Gastroesophageal sphincter (tissue), 4 donors: ENCODE measurements at regions not wholly inside any gene's neighbourhood (a gene's known extent, or its start where the extent isn't known, plus 50 kb on each side); places are given as distances from the start of the nearest gene placed in this dataset.

Experiments
- ATAC-seq: fragments of 150-250 bp; one replicate; pipeline ENCODE4 v1.9.1; 2016; ENCODE audit warnings: mild to moderate bottlenecking, moderate library complexity
- H3K27ac ChIP-seq, 4 donors: fragments of 200-600 bp; sonication (generic) in 3 of 4; 1 replicate in 3 of 4; 2 replicates in 1 of 4; pipeline ENCODE4 v1.5.1; 2016 to 2019
- H3K27me3 ChIP-seq: fragments of 200-600 bp; sonication (generic); one replicate; pipeline ENCODE4 v1.5.1; 2019
- H3K36me3 ChIP-seq, 2 donors: fragments of 200-600 bp; sonication (generic); one replicate each; pipeline ENCODE4 v1.5.1; 2019; ENCODE audit warnings: control low read depth in 1 of 2
- H3K4me1 ChIP-seq, 3 donors: fragments of 200-600 bp; sonication (generic); 1 replicate in 2 of 3; 2 replicates in 1 of 3; pipeline ENCODE4 v1.5.1; 2016 to 2019; ENCODE audit warnings: control low read depth in 2 of 3
- H3K4me3 ChIP-seq, 2 donors: fragments of 200-600 bp; sonication (generic); one replicate each; pipeline ENCODE4 v1.5.1; 2019; ENCODE audit warnings: mild to moderate bottlenecking in 1 of 2, moderate library complexity in 1 of 2
- H3K9me3 ChIP-seq, 3 donors: fragments of 200-600 bp; sonication (generic); one replicate each; pipeline ENCODE4 v1.5.1; 2017 to 2019; ENCODE audit warnings: control low read depth in 2 of 3
- EP300 ChIP-seq: sonication (generic); formaldehyde crosslinking; IDR thresholded peaks from one replicate; pipeline ENCODE4 v1.6.1; 2017; ENCODE audit warnings: antibody characterized with exemption, mild to moderate bottlenecking
- POLR2A ChIP-seq, 2 donors: fragments of 450-650 bp; IDR thresholded peaks; one replicate each; pipeline ENCODE4 v1.6.1; 2017; ENCODE audit warnings: antibody characterized with exemption in 2 of 2, mild to moderate bottlenecking in 2 of 2, moderate library complexity in 1 of 2
- POLR2AphosphoS5 ChIP-seq: sonication (generic); formaldehyde crosslinking; IDR thresholded peaks from one replicate; pipeline ENCODE4 v1.6.1; 2017; ENCODE audit warnings: antibody characterized with exemption
- WGBS, 2 donors: methylation state at CpG; one replicate each; pipeline ENCODE4 v1.1.5; 2018; ENCODE audit warnings: low coverage in 1 of 2; 5-methylcytosine and 5-hydroxymethylcytosine counted together
- TF ChIP-seq, protein P1 (sequence below), 4 experiments: fragments of 200-600 bp in 2 of 4; fragments of 450-650 bp in 2 of 4; sonication (generic) in 1 of 4; IDR thresholded peaks; one replicate each; pipeline ENCODE4 v1.5.1; 2017 to 2019; ENCODE audit warnings: antibody characterized with exemption in 4 of 4, mild to moderate bottlenecking in 2 of 4, moderate library complexity in 2 of 4

DNA sequence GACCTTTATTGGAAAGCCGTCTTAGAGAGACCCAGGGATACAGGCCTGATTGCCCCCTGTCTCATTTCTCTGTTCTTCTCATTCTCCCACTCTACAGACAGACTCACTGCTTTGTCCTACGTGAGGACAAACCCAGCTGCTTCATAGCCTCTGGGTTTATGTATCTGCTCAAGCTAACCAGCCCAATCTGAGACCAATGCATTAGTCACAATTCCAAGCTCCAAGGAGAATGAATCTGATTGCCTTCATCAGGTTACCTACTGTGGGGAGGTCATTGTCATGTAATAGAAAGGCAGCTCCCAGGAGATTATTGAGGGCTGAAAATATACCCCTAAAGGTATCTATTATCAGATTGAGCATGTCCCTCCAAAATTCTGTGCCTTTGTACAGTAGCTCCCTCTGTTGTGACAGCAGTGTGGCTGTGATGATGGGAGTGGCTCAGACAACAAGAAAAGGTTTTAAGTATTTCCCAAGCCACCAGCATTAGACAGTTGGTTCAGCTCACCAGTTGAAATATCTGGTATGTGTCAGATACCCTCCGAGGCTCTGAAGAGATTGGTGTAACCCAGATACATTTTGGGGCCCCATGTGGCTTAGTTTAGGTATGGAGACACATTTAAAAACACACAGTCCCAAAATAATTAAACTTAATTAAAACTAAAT, 123.1 kb upstream of the EEPD1 start:
- no peak for ATAC-seq
- H3K4me1 ChIP-seq, result peaks cover 0 to 13% (median 0%) of the 10 kb centered on the region in 3 donors
- H3K27me3 ChIP-seq, result no peaks in the 10 kb centered on the region
- no peak overlapping the region for H3K4me3 ChIP-seq
- H3K36me3 ChIP-seq, result no peaks in the 10 kb centered on the region
- H3K27ac ChIP-seq, result no peak overlapping the region
- H3K9me3 ChIP-seq, result no peaks in the 10 kb centered on the region
- TF ChIP-seq POLR2A (IDR thresholded peaks at IDR 0.05) (no peak), POLR2AphosphoS5 (no peak), EP300 (no peak)
- TF ChIP-seq, protein P1, sequence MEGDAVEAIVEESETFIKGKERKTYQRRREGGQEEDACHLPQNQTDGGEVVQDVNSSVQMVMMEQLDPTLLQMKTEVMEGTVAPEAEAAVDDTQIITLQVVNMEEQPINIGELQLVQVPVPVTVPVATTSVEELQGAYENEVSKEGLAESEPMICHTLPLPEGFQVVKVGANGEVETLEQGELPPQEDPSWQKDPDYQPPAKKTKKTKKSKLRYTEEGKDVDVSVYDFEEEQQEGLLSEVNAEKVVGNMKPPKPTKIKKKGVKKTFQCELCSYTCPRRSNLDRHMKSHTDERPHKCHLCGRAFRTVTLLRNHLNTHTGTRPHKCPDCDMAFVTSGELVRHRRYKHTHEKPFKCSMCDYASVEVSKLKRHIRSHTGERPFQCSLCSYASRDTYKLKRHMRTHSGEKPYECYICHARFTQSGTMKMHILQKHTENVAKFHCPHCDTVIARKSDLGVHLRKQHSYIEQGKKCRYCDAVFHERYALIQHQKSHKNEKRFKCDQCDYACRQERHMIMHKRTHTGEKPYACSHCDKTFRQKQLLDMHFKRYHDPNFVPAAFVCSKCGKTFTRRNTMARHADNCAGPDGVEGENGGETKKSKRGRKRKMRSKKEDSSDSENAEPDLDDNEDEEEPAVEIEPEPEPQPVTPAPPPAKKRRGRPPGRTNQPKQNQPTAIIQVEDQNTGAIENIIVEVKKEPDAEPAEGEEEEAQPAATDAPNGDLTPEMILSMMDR (IDR thresholded peaks at IDR 0.05), result no peak
- 89 to 97% methylated on average over 1 to 3 of the region's 3 CpGs for WGBS, 2 donors

DNA sequence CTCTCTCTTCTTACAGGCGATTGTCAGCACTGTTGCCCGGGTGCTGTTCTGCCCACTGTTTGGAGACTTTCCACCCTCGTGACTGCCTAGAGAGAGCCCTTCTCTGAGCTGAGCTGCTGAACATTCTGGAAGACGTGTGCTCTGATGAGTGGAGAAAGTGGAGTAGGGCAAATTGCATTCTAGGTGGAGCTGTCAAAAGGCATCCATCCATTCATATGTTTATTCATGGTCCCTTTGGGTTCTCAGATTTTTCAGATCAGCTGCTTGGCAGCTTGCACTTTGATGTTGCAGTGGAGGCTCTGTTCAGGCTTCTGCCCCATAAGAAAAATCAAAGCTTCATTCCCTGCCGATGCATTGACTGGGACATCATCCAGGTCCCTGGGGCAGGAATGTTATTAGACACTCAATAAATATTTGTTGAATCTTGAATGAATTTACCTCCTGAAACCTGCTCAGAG, 120.7 kb upstream of the EEPD1 start:
- TF ChIP-seq POLR2A (IDR thresholded peaks at IDR 0.05), result no peak
- TF ChIP-seq EP300, result no peak
- TF ChIP-seq POLR2AphosphoS5, result no peak
- TF ChIP-seq, protein P1 (IDR thresholded peaks at IDR 0.05), result no peak
- peaks cover 0 to 35% (median 5%) of the 10 kb centered on the region in 3 donors for H3K4me1 ChIP-seq
- no peak for ATAC-seq
- H3K27ac ChIP-seq, result no peak overlapping the region
- H3K4me3 ChIP-seq, result no peak overlapping the region
- H3K9me3 ChIP-seq, result no peaks in the 10 kb centered on the region
- no peaks in the 10 kb centered on the region for H3K27me3 ChIP-seq
- 54 to 56% methylated on average over 3 to 5 of the region's 5 CpGs for WGBS, 2 donors
- H3K36me3 ChIP-seq, result no peaks in the 10 kb centered on the region

DNA sequence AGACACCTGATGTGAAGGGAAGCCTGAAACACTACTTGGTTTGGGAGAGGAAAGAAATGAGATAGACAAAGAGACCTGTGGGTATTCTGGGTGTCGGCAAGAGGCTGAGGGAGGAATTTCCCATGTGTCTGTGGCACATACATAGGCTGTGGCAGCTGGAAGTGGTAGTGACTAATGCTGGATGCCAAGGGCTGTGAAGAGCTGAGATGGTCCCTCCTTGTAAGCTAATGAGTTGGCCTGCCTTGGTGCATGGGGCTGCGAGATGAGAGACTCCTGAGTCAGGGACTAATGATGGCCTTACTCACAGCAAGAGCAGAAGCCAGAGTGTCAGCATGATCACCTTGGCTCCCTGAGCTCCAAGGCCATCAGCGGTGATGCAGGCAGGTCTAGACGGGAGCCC, 119.0 kb upstream of the EEPD1 start:
- TF ChIP-seq POLR2AphosphoS5 (no peak), POLR2A (IDR thresholded peaks at IDR 0.05) (no peak), EP300 (no peak)
- TF ChIP-seq, protein P1 (IDR thresholded peaks at IDR 0.05), result no peak
- no peaks in the 10 kb centered on the region for H3K27me3 ChIP-seq
- WGBS, 2 donors, result 86% methylated on average over 1 of the region's 4 CpGs; no CpG with 5 or more reads in 1 of the 2 donors
- no peak overlapping the region for H3K4me3 ChIP-seq
- no peaks in the 10 kb centered on the region for H3K9me3 ChIP-seq
- H3K36me3 ChIP-seq, result no peaks in the 10 kb centered on the region
- no peak for ATAC-seq
- H3K27ac ChIP-seq, result no peak overlapping the region
- H3K4me1 ChIP-seq, result peaks cover 0 to 44% (median 6%) of the 10 kb centered on the region in 3 donors

DNA sequence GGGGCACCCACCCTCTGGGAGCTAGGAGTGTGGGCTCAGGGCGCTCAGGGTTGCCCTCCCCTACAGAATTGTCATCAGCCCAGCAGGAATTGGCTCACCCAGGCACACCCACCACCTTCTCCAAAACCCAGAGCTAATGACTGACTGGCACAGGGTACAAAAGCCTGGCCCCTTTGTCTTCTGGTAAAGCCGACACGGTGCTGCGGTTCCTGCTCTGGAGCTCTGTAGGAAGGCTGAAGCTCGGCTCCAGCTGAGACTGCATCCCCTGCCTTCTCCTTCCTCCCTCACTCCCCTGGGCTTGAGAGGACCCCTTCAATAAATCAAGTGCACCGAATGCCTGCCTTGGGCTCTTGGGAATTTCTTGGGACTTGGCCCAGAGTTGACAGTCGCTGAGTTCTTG, 117.9 kb upstream of the EEPD1 start:
- peaks cover 0 to 44% (median 6%) of the 10 kb centered on the region in 3 donors for H3K4me1 ChIP-seq
- WGBS, 2 donors, result 85% methylated on average over 3 of the region's 7 CpGs; no CpG with 5 or more reads in 1 of the 2 donors
- TF ChIP-seq POLR2A (IDR thresholded peaks at IDR 0.05) (no peak), POLR2AphosphoS5 (no peak), EP300 (no peak)
- TF ChIP-seq, protein P1 (IDR thresholded peaks at IDR 0.05), result no peak
- no peak overlapping the region for H3K4me3 ChIP-seq
- H3K36me3 ChIP-seq, result no peaks in the 10 kb centered on the region
- H3K27me3 ChIP-seq, result no peaks in the 10 kb centered on the region
- no peaks in the 10 kb centered on the region for H3K9me3 ChIP-seq
- no peak overlapping the region for H3K27ac ChIP-seq
- no peak for ATAC-seq

DNA sequence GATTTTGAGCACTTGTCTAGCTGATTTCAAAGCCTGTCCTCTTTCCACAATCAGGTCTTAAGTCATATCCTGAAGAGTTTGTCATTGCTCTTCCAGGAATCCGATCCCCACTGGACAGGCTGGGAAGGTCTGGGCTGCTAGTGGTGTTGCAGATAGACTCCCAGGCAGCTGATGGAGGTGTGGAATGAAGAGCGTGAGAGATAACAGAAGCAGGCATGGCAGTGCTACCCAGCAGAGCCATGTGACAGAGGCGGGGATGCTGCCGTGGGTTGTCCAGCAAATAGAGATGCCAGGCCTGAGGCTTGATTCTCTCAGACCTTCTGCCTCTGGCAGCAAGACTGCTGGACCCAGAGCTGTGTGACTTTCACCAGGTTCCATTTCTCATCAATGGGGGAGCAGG, 116.5 kb upstream of the EEPD1 start:
- Histone ChIP-seq H3K27me3 (no peaks in the 10 kb centered on the region), H3K9me3 (no peaks in the 10 kb centered on the region), H3K36me3 (no peaks in the 10 kb centered on the region), H3K4me3 (no peak overlapping the region), H3K4me1 (peaks cover 0 to 44% (median 6%) of the 10 kb centered on the region in 3 donors), H3K27ac (peak overlapping the region in 3 of 4 donors; percentile 59 to 66 (median 61))
- 75 to 80% methylated on average over 1 to 2 of the region's 4 CpGs for WGBS, 2 donors
- TF ChIP-seq POLR2AphosphoS5, result no peak
- no peak for TF ChIP-seq POLR2A (IDR thresholded peaks at IDR 0.05)
- no peak for TF ChIP-seq EP300
- TF ChIP-seq, protein P1 (IDR thresholded peaks at IDR 0.05), result no peak
- peak; percentile 19 for ATAC-seq
